GM12873 (cell line): ENCODE measurements at regions not wholly inside any gene's neighbourhood (a gene's known extent, or its start where the extent isn't known, plus 50 kb on each side); places are given as distances from the start of the nearest gene placed in this dataset.
A peak's percentile ranks its signal among the peaks of the same experiment; 100 is the strongest.

Experiments used
- CTCF ChIP-seq: IDR thresholded peaks from 2 replicates; pipeline ENCODE4 v1.5.1; 2012; ENCODE audit warnings: low read depth, mild to moderate bottlenecking, moderate library complexity, low read length, control low read depth; ENCODE audit not compliant: insufficient read depth; ENCODE audit errors: missing control alignments

GRCh38 chrX:80929251-80929650 lies 119.6 kb upstream of the BRWD3 start:
- no peak for TF ChIP-seq CTCF

GRCh38 chrX:80917919-80918318 lies 108.2 kb upstream of the BRWD3 start:
- TF ChIP-seq CTCF: no peak

GRCh38 chrX:80879916-80880315 lies 70.2 kb upstream of the BRWD3 start:
- no peak for TF ChIP-seq CTCF

GRCh38 chrX:80879143-80879542 lies 69.5 kb upstream of the BRWD3 start:
- no peak for TF ChIP-seq CTCF

- peak; percentile 45 for TF ChIP-seq CTCF
Observed at GRCh38 chrX:80876877-80877276, 67.2 kb upstream of the BRWD3 start.
